C4-2B (cell line): ENCODE measurements at regions not wholly inside any gene's neighbourhood (a gene's known extent, or its start where the extent isn't known, plus 50 kb on each side); places are given as distances from the start of the nearest gene placed in this dataset.

Source experiments
- CTCF ChIP-seq: fragments of 450-650 bp; conservative IDR thresholded peaks from 2 replicates; pipeline ENCODE4 v1.5.1; 2017; ENCODE audit warnings: mild to moderate bottlenecking
- ZFX ChIP-seq: fragments of 450-650 bp; IDR thresholded peaks from 2 replicates; pipeline ENCODE4 v1.6.1; 2017

- TF ChIP-seq CTCF (no peak), ZFX (no peak)
These were observed 93.8 kb upstream of the RASGRP1 start for GRCh38 chr15:38658431-38658830.
